ENCODE measurements at regions not wholly inside any gene's neighbourhood (a gene's known extent, or its start where the extent isn't known, plus 50 kb on each side); places are given as distances from the start of the nearest gene placed in this dataset.
"Not testable (repeated sequence)": the region's sequence is repeated elsewhere in the genome, so short reads cannot be mapped to it uniquely, and the experiment has no call there.

GRCh38 chr14:35213869-35214387, 78.3 kb upstream of the PSMA6 start:
- H3K27ac ChIP-seq (ENCODE audit: low read depth, low read length, poor library complexity, severe bottlenecking) = no peak overlapping the region
- H3K9me2 ChIP-seq (ENCODE audit: insufficient read depth, low read length) = no peaks in the 10 kb centered on the region
- no peak overlapping the region for H3K4me2 ChIP-seq (ENCODE audit: low read length)
- H3K79me2 ChIP-seq (ENCODE audit: insufficient read depth, low read depth, low read length) = no peaks in the 10 kb centered on the region
- no peak overlapping the region for H2AFZ ChIP-seq (ENCODE audit: low read length)
- H4K20me1 ChIP-seq (ENCODE audit: insufficient read depth, low read length) = no peaks in the 10 kb centered on the region
- TF ChIP-seq CTCF (conservative IDR thresholded peaks at IDR 0.05; ENCODE audit: low read length) (no peak), EZH2phosphoT487 (IDR thresholded peaks at IDR 0.05; ENCODE audit: borderline replicate concordance, low read depth, low read length) (no peak)
- no peak for DNase-seq (ENCODE audit: low spot score)
- H3K4me1 ChIP-seq (ENCODE audit: insufficient read depth, low read length, poor library complexity, severe bottlenecking) = no peaks in the 10 kb centered on the region
- BruUV-seq (replicated peaks) = TSS peak; percentile 26
- CTCF ChIA-PET (ENCODE audit: unreplicated experiment) = no interaction called here
- no peak overlapping the region for H3K4me3 ChIP-seq (ENCODE audit: low read depth, low read length, poor library complexity, severe bottlenecking)
- POLR2A ChIA-PET = no interaction called here
- H3K36me3 ChIP-seq (ENCODE audit: insufficient read depth, low read length) = peaks cover 9% of the 10 kb centered on the region
- intact Hi-C loops (cut with micrococcal nuclease; ENCODE audit: unreplicated experiment) = no loop called here
- no peaks in the 10 kb centered on the region for H3K9me3 ChIP-seq (ENCODE audit: low read length)

DNA sequence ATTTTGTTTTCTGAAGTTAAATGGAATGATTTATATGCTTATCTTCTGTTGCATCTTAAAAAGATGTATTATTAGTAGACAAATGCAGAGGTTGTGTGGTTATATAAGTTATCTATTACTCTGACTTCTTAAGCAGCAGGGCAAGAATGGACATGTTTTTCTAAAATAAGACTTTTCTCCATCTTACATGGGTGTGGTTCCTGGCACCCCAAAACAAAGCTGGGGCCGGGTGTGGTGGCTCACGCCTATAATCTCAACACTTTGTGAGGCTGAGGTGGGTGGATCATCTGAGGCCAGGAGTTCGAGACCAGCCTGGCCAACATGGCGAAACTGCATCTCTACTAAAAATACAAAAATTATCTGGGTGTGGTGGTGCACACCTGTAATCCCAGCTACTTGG, 77.8 kb upstream of the PSMA6 start:
- H3K4me3 ChIP-seq (ENCODE audit: low read depth, low read length, poor library complexity, severe bottlenecking); H3K9me3 ChIP-seq (ENCODE audit: low read length); BruUV-seq (replicated peaks); H3K4me1 ChIP-seq (ENCODE audit: insufficient read depth, low read length, poor library complexity, severe bottlenecking); H3K27ac ChIP-seq (ENCODE audit: low read depth, low read length, poor library complexity, severe bottlenecking); DNase-seq (ENCODE audit: low spot score); H4K20me1 ChIP-seq (ENCODE audit: insufficient read depth, low read length); H2AFZ ChIP-seq (ENCODE audit: low read length); H3K4me2 ChIP-seq (ENCODE audit: low read length); H3K9me2 ChIP-seq (ENCODE audit: insufficient read depth, low read length); intact Hi-C loops (cut with micrococcal nuclease; ENCODE audit: unreplicated experiment); POLR2A ChIA-PET; CTCF ChIA-PET (ENCODE audit: unreplicated experiment); H3K79me2 ChIP-seq (ENCODE audit: insufficient read depth, low read depth, low read length): not testable (repeated sequence)
- peaks cover 14% of the 10 kb centered on the region for H3K36me3 ChIP-seq (ENCODE audit: insufficient read depth, low read length)

DNA sequence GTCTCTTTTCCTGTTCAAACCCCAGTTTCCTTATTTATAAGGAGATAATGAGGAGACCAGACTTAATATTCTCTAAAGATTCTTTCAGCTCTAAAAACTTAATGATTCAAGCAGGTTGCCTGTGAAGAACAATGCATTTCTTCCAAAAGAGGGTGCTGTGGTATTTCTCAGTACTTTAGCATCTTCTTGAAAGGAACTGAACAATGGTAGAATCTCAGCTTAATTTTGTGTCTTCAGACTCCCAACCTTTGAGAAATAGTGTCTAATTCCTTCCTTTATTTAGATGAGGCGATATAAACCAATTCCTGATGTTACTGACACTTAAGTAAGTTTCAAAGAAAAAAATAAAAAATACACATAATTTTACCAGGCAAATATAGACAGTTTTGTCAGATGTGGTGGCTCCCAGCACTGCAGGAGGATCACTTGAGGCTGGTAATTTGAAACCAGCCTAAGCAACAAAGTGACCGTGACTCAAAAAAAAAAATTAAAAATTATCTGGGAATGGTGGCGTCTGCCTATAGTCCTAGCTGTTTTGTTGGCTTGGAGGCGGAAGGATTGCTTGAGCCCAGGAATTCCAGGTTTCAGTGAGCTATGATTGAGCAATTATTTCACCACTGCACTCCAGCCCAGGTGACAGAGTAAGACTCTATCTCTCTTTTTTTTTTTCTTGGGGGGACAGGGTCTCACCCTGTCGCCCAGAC, 76.9 kb upstream of the PSMA6 start:
- no peak overlapping the region for H2AFZ ChIP-seq (ENCODE audit: low read length)
- no peak for TF ChIP-seq EZH2phosphoT487 (IDR thresholded peaks at IDR 0.05; ENCODE audit: borderline replicate concordance, low read depth, low read length)
- TF ChIP-seq CTCF (conservative IDR thresholded peaks at IDR 0.05; ENCODE audit: low read length) = peak; percentile 77
- H3K36me3 ChIP-seq (ENCODE audit: insufficient read depth, low read length) = peaks cover 16% of the 10 kb centered on the region
- POLR2A ChIA-PET = interaction anchor here (0.7 kb wide), 1 partner anchor 10 kb away, joined by 3 read pairs; no protein-coding TSS in a partner anchor
- no peaks in the 10 kb centered on the region for H4K20me1 ChIP-seq (ENCODE audit: insufficient read depth, low read length)
- no peaks in the 10 kb centered on the region for H3K4me1 ChIP-seq (ENCODE audit: insufficient read depth, low read length, poor library complexity, severe bottlenecking)
- no peak overlapping the region for H3K4me3 ChIP-seq (ENCODE audit: low read depth, low read length, poor library complexity, severe bottlenecking)
- no peak overlapping the region for H3K4me2 ChIP-seq (ENCODE audit: low read length)
- DNase-seq (ENCODE audit: low spot score) = peak; percentile 47
- H3K9me3 ChIP-seq (ENCODE audit: low read length) = no peaks in the 10 kb centered on the region
- no peaks in the 10 kb centered on the region for H3K9me2 ChIP-seq (ENCODE audit: insufficient read depth, low read length)
- H3K27ac ChIP-seq (ENCODE audit: low read depth, low read length, poor library complexity, severe bottlenecking) = no peak overlapping the region
- intact Hi-C loops (cut with micrococcal nuclease; ENCODE audit: unreplicated experiment) = no loop called here
- CTCF ChIA-PET (ENCODE audit: unreplicated experiment) = interaction anchor here (0.9 kb wide), 1 partner anchor 152 kb away, joined by 3 read pairs; no protein-coding TSS in a partner anchor
- no peaks in the 10 kb centered on the region for H3K79me2 ChIP-seq (ENCODE audit: insufficient read depth, low read depth, low read length)
- no TSS peak for BruUV-seq (replicated peaks)

GRCh38 chr14:35218176-35218575, 74.0 kb upstream of the PSMA6 start:
- H3K9me2 ChIP-seq (ENCODE audit: insufficient read depth, low read length); CTCF ChIA-PET (ENCODE audit: unreplicated experiment); H4K20me1 ChIP-seq (ENCODE audit: insufficient read depth, low read length); H3K9me3 ChIP-seq (ENCODE audit: low read length); H2AFZ ChIP-seq (ENCODE audit: low read length); BruUV-seq (replicated peaks); H3K79me2 ChIP-seq (ENCODE audit: insufficient read depth, low read depth, low read length); intact Hi-C loops (cut with micrococcal nuclease; ENCODE audit: unreplicated experiment); H3K4me1 ChIP-seq (ENCODE audit: insufficient read depth, low read length, poor library complexity, severe bottlenecking); H3K4me3 ChIP-seq (ENCODE audit: low read depth, low read length, poor library complexity, severe bottlenecking); DNase-seq (ENCODE audit: low spot score); H3K4me2 ChIP-seq (ENCODE audit: low read length); H3K27ac ChIP-seq (ENCODE audit: low read depth, low read length, poor library complexity, severe bottlenecking): not testable (repeated sequence)
- POLR2A ChIA-PET = interaction anchor here (0.7 kb wide), 1 partner anchor 315 kb away, joined by 4 read pairs; no protein-coding TSS in a partner anchor
- H3K36me3 ChIP-seq (ENCODE audit: insufficient read depth, low read length) = peaks cover 16% of the 10 kb centered on the region
